ENCODE measurements at regions not wholly inside any gene's neighbourhood (a gene's known extent, or its start where the extent isn't known, plus 50 kb on each side); places are given as distances from the start of the nearest gene placed in this dataset.

DNA sequence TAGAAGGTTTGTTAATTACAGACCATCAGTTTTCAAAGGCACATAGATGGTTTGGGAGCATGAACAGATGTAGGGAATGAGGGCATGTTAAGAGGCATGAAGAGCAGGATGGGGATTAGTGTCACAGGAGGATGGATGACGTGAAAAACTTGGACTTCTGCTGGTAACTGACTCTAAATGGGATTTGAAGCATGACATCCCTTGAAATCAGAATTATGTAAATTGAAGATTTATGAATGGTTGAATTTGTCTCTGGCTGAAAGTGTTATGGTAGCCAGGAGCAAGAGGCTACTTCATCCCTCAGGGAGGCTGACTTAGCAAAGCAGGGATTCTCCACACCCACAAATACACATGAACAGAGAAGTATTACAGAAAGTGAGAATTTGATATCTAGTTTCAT, 454.6 kb downstream of the MAGEB5 start (continued):
- TF ChIP-seq, protein P1, sequence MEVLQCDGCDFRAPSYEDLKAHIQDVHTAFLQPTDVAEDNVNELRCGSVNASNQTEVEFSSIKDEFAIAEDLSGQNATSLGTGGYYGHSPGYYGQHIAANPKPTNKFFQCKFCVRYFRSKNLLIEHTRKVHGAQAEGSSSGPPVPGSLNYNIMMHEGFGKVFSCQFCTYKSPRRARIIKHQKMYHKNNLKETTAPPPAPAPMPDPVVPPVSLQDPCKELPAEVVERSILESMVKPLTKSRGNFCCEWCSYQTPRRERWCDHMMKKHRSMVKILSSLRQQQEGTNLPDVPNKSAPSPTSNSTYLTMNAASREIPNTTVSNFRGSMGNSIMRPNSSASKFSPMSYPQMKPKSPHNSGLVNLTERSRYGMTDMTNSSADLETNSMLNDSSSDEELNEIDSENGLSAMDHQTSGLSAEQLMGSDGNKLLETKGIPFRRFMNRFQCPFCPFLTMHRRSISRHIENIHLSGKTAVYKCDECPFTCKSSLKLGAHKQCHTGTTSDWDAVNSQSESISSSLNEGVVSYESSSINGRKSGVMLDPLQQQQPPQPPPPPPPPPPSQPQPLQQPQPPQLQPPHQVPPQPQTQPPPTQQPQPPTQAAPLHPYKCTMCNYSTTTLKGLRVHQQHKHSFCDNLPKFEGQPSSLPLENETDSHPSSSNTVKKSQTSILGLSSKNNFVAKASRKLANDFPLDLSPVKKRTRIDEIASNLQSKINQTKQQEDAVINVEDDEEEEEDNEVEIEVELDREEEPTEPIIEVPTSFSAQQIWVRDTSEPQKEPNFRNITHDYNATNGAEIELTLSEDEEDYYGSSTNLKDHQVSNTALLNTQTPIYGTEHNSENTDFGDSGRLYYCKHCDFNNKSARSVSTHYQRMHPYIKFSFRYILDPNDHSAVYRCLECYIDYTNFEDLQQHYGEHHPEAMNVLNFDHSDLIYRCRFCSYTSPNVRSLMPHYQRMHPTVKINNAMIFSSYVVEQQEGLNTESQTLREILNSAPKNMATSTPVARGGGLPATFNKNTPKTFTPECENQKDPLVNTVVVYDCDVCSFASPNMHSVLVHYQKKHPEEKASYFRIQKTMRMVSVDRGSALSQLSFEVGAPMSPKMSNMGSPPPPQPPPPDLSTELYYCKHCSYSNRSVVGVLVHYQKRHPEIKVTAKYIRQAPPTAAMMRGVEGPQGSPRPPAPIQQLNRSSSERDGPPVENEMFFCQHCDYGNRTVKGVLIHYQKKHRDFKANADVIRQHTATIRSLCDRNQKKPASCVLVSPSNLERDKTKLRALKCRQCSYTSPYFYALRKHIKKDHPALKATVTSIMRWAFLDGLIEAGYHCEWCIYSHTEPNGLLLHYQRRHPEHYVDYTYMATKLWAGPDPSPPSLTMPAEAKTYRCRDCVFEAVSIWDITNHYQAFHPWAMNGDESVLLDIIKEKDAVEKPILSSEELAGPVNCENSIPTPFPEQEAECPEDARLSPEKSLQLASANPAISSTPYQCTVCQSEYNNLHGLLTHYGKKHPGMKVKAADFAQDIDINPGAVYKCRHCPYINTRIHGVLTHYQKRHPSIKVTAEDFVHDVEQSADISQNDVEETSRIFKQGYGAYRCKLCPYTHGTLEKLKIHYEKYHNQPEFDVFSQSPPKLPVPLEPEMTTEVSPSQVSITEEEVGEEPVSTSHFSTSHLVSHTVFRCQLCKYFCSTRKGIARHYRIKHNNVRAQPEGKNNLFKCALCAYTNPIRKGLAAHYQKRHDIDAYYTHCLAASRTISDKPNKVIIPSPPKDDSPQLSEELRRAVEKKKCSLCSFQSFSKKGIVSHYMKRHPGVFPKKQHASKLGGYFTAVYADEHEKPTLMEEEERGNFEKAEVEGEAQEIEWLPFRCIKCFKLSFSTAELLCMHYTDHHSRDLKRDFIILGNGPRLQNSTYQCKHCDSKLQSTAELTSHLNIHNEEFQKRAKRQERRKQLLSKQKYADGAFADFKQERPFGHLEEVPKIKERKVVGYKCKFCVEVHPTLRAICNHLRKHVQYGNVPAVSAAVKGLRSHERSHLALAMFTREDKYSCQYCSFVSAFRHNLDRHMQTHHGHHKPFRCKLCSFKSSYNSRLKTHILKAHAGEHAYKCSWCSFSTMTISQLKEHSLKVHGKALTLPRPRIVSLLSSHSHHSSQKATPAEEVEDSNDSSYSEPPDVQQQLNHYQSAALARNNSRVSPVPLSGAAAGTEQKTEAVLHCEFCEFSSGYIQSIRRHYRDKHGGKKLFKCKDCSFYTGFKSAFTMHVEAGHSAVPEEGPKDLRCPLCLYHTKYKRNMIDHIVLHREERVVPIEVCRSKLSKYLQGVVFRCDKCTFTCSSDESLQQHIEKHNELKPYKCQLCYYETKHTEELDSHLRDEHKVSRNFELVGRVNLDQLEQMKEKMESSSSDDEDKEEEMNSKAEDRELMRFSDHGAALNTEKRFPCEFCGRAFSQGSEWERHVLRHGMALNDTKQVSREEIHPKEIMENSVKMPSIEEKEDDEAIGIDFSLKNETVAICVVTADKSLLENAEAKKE (CRISPR knock-in tag; IDR thresholded peaks at IDR 0.05) = no peak
- TF ChIP-seq, protein P2, sequence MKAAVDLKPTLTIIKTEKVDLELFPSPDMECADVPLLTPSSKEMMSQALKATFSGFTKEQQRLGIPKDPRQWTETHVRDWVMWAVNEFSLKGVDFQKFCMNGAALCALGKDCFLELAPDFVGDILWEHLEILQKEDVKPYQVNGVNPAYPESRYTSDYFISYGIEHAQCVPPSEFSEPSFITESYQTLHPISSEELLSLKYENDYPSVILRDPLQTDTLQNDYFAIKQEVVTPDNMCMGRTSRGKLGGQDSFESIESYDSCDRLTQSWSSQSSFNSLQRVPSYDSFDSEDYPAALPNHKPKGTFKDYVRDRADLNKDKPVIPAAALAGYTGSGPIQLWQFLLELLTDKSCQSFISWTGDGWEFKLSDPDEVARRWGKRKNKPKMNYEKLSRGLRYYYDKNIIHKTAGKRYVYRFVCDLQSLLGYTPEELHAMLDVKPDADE (IDR thresholded peaks at IDR 0.05) = no peak
- no peak for TF ChIP-seq STAT1 (IDR thresholded peaks at IDR 0.05; ENCODE audit: unreplicated experiment)
- no peak for TF ChIP-seq ZNF114 (CRISPR knock-in tag; IDR thresholded peaks at IDR 0.05)
- no peak for TF ChIP-seq EZH2phosphoT487 (IDR thresholded peaks at IDR 0.05; ENCODE audit: unreplicated experiment)

DNA sequence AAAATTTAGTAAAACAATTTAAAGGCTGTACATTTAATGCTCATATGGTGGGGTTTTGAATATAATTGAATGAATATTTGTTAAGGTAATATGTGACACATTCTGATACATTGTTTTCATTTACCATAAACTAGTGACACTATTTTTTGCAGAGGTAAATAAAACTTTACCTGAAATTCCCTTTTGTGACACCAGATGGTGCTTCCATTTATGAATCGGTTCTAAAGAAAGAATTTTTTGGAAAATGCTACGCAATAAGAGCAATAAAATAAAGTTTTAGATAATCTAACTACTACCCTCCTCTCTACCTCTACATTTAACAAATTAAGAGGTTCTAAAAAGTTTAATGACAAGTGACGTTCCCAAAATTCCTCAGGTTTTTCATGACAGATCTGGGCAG, 448.9 kb downstream of the MAGEB5 start:
- ATAC-seq = no peak
- Mint-ChIP-seq H3K9me3 (no peaks in the 10 kb centered on the region), H3K4me1 (peaks cover 4% of the 10 kb centered on the region; the same call in 2 of the 3 replicates), H3K36me3 (ENCODE audit: low read depth) (no peaks in the 10 kb centered on the region), H3K27me3 (ENCODE audit: insufficient read depth, low read depth, poor library complexity) (no peaks in the 10 kb centered on the region), H3K4me3 (no peak overlapping the region), H3K27ac (no peak overlapping the region)
- TF ChIP-seq POLR2AphosphoS5 (IDR thresholded peaks at IDR 0.05; ENCODE audit: low read depth) = no peak
- TF ChIP-seq, protein P3, sequence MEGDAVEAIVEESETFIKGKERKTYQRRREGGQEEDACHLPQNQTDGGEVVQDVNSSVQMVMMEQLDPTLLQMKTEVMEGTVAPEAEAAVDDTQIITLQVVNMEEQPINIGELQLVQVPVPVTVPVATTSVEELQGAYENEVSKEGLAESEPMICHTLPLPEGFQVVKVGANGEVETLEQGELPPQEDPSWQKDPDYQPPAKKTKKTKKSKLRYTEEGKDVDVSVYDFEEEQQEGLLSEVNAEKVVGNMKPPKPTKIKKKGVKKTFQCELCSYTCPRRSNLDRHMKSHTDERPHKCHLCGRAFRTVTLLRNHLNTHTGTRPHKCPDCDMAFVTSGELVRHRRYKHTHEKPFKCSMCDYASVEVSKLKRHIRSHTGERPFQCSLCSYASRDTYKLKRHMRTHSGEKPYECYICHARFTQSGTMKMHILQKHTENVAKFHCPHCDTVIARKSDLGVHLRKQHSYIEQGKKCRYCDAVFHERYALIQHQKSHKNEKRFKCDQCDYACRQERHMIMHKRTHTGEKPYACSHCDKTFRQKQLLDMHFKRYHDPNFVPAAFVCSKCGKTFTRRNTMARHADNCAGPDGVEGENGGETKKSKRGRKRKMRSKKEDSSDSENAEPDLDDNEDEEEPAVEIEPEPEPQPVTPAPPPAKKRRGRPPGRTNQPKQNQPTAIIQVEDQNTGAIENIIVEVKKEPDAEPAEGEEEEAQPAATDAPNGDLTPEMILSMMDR (conservative IDR thresholded peaks at IDR 0.05; ENCODE audit: low read depth in 2 of 2) = peak in 1 of 2 experiments; percentile 28; a peak in 1 of 4 replicates
- Histone ChIP-seq H2AFZ (no peak overlapping the region), H3F3A (replicated peaks; ENCODE audit: low read depth) (no peaks in the 10 kb centered on the region), H3K4me1 (ENCODE audit: insufficient read depth) (no peaks in the 10 kb centered on the region), H3K36me3 (ENCODE audit: insufficient read depth) (no peaks in the 10 kb centered on the region), H3K27ac (ENCODE audit: low read depth) (no peak overlapping the region), H3K27me3 (ENCODE audit: insufficient read depth) (no peaks in the 10 kb centered on the region), H3K4me2 (no peak overlapping the region), H3K79me2 (replicated peaks; ENCODE audit: insufficient read depth) (no peaks in the 10 kb centered on the region), H4K20me1 (replicated peaks; ENCODE audit: insufficient read depth) (no peaks in the 10 kb centered on the region), H3K4me3 (no peak overlapping the region), H3K9me2 (ENCODE audit: insufficient read depth) (no peaks in the 10 kb centered on the region)
- no peak for DNase-seq (ENCODE audit: low spot score)

Data from GM23338 (cell line).